ENCODE measurements at regions not wholly inside any gene's neighbourhood (a gene's known extent, or its start where the extent isn't known, plus 50 kb on each side); places are given as distances from the start of the nearest gene placed in this dataset.

DNA sequence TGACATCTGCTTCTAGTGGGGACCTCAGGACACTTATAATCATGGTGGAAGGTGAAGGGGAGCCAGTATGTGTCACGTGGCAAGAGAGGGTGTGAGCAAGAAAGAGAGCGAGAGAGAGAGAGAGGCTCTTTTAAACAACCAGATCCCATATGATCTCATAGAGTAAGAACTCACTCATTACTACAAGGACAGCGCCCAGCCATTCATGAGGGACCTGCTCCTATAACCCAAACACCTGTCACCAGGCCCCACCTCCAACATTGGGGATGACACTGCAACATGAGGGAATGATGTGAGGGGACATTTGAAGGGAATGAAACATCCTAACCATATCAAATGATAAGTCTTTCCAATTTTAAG lies 427.5 kb downstream of the EFNA5 start:
- no peak for TF ChIP-seq CTCF (conservative IDR thresholded peaks at IDR 0.05)
- TF ChIP-seq ZFX (IDR thresholded peaks at IDR 0.05): no peak
